ENCODE measurements at regions not wholly inside any gene's neighbourhood (a gene's known extent, or its start where the extent isn't known, plus 50 kb on each side); places are given as distances from the start of the nearest gene placed in this dataset.

GRCh38 chr13:27696731-27697130, 75.0 kb downstream of the POLR1D start:
- no peak for FAIRE-seq
- no peaks in the 10 kb centered on the region for H3K36me3 ChIP-seq (ENCODE audit: control insufficient read depth, insufficient read depth, low read length)
- H3K4me3 ChIP-seq (ENCODE audit: low read depth, low read length) = no peak overlapping the region
- TF ChIP-seq CTCF (IDR thresholded peaks at IDR 0.05; ENCODE audit: insufficient read depth, low read length, severe bottlenecking) = no peak
- no peaks in the 10 kb centered on the region for H3K27me3 ChIP-seq (ENCODE audit: control insufficient read depth, insufficient read depth, low read length)
- no peak for DNase-seq (ENCODE audit: low read depth)

- DNase-seq (ENCODE audit: low read depth) (no peak), FAIRE-seq (no peak)
- H3K36me3 ChIP-seq (ENCODE audit: control insufficient read depth, insufficient read depth, low read length) = no peaks in the 10 kb centered on the region
- no peak for TF ChIP-seq CTCF (IDR thresholded peaks at IDR 0.05; ENCODE audit: insufficient read depth, low read length, severe bottlenecking)
- no peaks in the 10 kb centered on the region for H3K27me3 ChIP-seq (ENCODE audit: control insufficient read depth, insufficient read depth, low read length)
- no peak overlapping the region for H3K4me3 ChIP-seq (ENCODE audit: low read depth, low read length)
These were observed 78.3 kb downstream of the POLR1D start for GRCh38 chr13:27699952-27700351.

- no peak overlapping the region for H3K4me3 ChIP-seq (ENCODE audit: low read depth, low read length)
- H3K36me3 ChIP-seq (ENCODE audit: control insufficient read depth, insufficient read depth, low read length) = no peaks in the 10 kb centered on the region
- FAIRE-seq (no peak), DNase-seq (ENCODE audit: low read depth) (no peak)
- H3K27me3 ChIP-seq (ENCODE audit: control insufficient read depth, insufficient read depth, low read length) = peaks cover 2% of the 10 kb centered on the region
- TF ChIP-seq CTCF (IDR thresholded peaks at IDR 0.05; ENCODE audit: insufficient read depth, low read length, severe bottlenecking) = no peak
These were observed 83.0 kb downstream of the POLR1D start for GRCh38 chr13:27704681-27705080.

GRCh38 chr13:27708325-27708724, 84.0 kb upstream of the GSX1 start:
- no peak for DNase-seq (ENCODE audit: low read depth)
- peak; percentile 66 for FAIRE-seq
- TF ChIP-seq CTCF (IDR thresholded peaks at IDR 0.05; ENCODE audit: insufficient read depth, low read length, severe bottlenecking) = no peak
- Histone ChIP-seq H3K4me3 (ENCODE audit: low read depth, low read length) (no peak overlapping the region), H3K36me3 (ENCODE audit: control insufficient read depth, insufficient read depth, low read length) (no peaks in the 10 kb centered on the region), H3K27me3 (ENCODE audit: control insufficient read depth, insufficient read depth, low read length) (peaks cover 2% of the 10 kb centered on the region)

- no peak overlapping the region for H3K4me3 ChIP-seq (ENCODE audit: low read depth, low read length)
- no peak for TF ChIP-seq CTCF (IDR thresholded peaks at IDR 0.05; ENCODE audit: insufficient read depth, low read length, severe bottlenecking)
- H3K36me3 ChIP-seq (ENCODE audit: control insufficient read depth, insufficient read depth, low read length) = no peaks in the 10 kb centered on the region
- no peak for DNase-seq (ENCODE audit: low read depth)
- peaks cover 2% of the 10 kb centered on the region for H3K27me3 ChIP-seq (ENCODE audit: control insufficient read depth, insufficient read depth, low read length)
- no peak for FAIRE-seq
These were observed 82.5 kb upstream of the GSX1 start for GRCh38 chr13:27709779-27710178.

GRCh38 chr13:27712421-27712820, 79.9 kb upstream of the GSX1 start:
- TF ChIP-seq CTCF (IDR thresholded peaks at IDR 0.05; ENCODE audit: insufficient read depth, low read length, severe bottlenecking) = peak; percentile 23
- Histone ChIP-seq H3K36me3 (ENCODE audit: control insufficient read depth, insufficient read depth, low read length) (no peaks in the 10 kb centered on the region), H3K4me3 (ENCODE audit: low read depth, low read length) (no peak overlapping the region), H3K27me3 (ENCODE audit: control insufficient read depth, insufficient read depth, low read length) (peaks cover 4% of the 10 kb centered on the region)
- DNase-seq (ENCODE audit: low read depth) = peak; percentile 12
- FAIRE-seq = no peak

Data from bronchial epithelial cell (primary cell).